ENCODE measurements at regions not wholly inside any gene's neighbourhood (a gene's known extent, or its start where the extent isn't known, plus 50 kb on each side); places are given as distances from the start of the nearest gene placed in this dataset.
"Not testable (repeated sequence)": the region's sequence is repeated elsewhere in the genome, so short reads cannot be mapped to it uniquely, and the experiment has no call there.

DNA sequence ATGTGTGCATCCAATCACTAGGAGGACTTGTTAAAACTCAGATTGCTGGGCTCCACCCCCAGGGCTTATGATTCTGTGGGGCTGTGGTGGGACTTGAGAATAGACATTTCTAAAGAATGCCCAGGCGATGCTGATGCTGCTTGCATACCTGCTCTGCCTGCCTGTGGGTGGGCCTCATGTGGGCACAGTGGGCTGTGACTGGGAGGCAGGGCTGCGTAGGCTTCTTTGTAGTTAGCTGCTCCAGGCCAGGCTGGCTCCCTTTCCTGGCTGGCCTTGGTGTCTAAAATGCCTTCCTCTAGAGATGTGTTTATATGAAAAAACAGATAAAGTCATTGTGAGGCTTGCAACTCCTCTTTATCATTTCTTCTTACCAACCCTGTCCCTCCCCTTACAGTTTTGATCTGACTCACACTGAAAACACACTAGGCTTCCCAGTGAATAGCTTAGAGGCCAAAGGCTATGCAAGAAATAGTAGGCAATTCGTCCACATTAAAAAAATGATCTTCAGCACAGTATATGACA, 495.5 kb upstream of the MAP3K7 start:
- no peak for FAIRE-seq

DNA sequence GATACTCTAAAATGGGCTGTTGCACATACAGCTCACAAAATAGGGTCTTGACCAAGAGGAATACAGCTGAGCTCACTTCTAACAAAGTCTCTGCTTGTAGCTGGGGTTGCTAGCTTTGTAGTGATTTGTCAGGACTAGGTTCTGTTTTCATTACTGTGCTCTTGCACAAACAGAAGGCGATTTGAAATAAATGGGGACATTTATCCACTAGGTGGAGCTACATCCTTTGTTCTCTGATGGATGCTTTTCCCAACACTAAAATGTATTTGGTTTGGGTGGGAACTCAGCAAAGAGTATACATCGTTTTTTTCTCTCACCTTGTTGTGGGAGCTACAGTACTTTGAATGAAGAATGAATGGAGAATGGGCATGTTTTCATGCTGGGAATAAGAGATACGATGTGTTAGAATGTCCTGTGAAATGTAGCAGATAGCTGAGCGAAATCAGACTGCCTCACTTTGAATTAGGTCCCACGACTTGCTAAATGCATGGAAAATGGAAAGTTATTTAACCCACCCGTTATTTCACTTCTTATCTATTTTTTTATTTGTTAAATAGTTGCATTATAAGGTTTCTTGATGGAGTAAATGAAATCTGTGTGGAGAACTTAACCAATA, 494.7 kb upstream of the MAP3K7 start:
- peak; percentile 15 for FAIRE-seq

- FAIRE-seq = no peak
Measured at GRCh38 chr6:91080871-91081270, 494.0 kb upstream of the MAP3K7 start.

DNA sequence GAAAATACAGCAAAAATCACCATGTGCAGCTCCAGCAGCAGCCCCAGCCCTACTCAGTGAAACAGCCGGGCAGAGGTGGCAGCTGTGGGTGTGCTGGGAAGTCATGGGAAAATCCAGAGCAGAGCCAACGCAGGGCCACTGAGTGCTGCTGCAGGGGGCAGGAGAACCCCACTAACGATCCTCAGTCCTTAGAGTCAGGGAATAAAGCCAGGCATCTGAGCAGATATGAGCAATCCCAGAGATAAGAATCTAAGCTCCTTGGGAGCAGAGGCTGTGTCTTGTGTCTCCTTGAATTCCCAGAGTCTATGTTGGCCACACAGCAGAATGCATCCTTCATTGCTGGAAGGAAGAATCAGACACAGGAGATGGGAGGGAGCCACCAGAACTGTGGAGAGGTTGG, 493.1 kb upstream of the MAP3K7 start:
- FAIRE-seq = no peak

- FAIRE-seq = no peak
Measured at GRCh38 chr6:91075244-91075976, 488.5 kb upstream of the MAP3K7 start.

- FAIRE-seq = no peak
Measured at GRCh38 chr6:91063362-91063761, 476.5 kb upstream of the MAP3K7 start.

GRCh38 chr6:91057689-91058088, 470.8 kb upstream of the MAP3K7 start:
- FAIRE-seq = no peak

DNA sequence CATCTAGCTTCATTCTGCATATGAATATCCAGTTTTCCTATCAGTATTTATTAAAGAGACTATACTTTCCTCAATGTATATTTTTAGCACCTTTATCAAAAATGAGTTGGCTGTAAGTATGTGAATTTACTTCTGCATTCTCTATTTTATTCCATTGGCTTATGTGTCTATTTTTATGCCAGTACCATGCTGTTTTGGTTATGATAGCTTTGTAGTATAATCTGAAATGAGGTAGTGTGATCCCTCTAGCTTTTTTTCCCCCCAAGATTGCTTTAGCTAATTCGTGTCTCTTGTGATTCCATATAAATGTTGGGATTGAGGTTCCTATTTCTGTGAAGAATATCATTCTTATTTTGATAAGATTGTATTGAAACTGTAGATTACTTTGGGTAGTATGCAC, 469.1 kb upstream of the MAP3K7 start:
- FAIRE-seq = no peak

DNA sequence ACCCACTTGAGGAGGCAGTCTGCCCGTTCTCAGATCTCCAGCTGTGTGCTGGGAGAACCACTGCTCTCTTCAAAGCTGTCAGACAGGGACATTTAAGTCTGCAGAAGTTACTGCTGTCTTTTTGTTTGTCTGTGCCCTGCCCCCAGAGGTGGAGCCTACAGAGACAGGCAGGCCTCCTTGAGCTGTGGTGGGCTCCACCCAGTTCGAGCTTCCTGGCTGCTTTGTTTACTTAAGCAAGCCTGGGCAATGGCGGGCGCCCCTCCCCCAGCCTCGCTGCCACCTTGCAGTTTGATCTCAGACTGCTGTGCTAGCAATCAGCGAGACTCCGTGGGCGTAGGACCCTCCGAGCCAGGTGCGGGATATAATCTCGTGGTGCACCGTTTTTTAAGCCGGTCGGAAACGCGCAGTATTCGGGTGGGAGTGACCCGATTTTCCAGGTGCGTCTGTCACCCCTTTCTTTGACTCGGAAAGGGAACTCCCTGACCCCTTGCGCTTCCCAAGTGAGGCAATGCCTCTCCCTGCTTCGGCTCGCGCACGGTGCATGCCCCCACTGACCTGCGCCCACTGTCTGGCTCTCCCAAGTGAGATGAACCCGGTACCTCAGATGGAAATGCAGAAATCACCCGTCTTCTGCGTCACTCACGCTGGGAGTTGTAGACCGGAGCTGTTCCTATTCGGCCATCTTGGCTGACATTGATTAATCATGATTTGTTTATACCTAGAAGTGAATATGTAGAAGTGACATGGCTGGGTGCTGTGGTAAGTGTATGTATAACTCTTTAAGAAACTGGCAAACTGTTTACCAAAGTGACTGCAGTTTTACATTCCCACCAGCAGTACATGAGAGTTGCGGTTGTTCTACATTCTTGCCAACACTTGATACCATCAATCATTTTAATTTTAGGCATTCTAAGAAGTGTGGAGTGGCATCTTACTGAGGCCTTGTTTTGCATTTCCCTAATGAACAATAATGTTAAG, 465.9 kb upstream of the MAP3K7 start:
- not testable (repeated sequence) for FAIRE-seq

GRCh38 chr6:91045161-91045560, 458.3 kb upstream of the MAP3K7 start:
- FAIRE-seq = no peak

DNA sequence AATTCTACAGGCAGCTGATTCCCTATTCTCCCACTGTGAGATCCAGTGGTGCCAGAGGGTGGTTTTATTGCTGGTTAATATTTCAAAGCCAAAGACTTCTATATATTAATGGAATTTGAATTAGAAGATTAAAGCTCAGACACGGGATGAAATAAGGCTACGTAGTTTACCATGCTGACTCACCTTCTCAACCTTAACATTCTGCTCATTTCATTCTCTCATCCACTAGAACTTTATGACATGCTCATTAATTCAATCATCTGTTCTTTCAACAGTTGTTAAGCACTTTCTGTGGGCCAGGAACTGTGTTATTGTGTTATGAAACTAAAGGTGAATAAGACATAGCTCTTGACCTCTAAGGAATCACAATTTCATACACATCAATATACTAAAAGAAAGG, 456.9 kb upstream of the MAP3K7 start:
- no peak for FAIRE-seq

DNA sequence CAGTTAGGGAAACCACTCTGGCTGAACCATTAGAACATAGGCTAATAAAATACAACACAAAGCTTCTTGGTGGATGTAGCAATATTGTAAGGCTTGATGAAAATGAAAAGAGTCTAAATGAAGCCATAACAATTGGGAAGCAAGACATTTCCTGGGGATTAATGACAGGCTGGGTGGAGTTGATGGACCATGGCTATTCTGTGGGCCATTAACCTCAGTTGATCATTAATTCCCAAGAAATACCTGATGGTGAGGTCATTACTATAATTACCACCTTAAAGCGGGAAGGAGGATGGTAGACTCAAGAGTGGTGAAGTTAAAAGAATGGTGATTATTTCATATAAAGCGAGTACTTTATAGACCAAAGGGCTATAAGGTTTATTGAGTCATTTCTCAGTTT, 455.8 kb upstream of the MAP3K7 start:
- FAIRE-seq = no peak

GRCh38 chr6:91033964-91034363, 447.1 kb upstream of the MAP3K7 start:
- FAIRE-seq = no peak

DNA sequence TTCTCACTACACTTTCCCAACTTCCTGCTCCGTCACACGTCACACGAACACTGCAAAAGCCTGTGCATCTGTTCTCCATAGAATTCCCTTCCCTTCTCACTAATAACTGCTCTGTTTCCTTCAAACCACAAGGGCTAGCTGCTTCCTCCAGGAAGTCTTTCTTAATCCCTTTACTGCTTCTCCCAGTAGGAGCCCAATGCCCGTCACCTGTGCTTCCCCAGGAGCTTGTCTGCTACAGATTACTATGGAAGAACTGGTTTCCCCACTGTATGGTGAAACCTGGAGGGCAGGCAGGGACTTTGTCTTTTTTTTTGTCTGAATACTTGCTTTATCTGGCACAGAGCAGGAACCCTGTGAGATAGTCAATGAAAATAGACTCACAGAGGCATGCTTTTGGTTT, 444.7 kb upstream of the MAP3K7 start:
- FAIRE-seq = no peak

DNA sequence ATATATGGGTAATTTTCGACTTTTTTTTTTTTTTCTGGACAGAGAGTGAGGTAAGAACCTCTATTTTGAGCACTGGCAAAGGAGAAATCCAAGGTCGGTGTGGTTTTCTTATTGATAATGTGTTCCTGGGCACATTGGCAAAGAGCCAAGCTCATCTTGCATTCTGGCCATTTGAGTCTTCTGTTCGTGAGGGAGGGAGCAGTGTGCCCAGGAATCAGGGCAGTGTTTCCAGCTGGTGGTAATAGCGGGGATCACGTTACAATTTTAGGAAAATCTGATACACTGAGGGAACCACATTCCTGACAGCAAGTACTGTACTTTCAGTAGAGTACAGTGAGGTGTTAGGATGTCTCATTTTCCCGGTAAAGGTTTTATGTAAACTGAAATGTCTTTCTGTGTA, 442.3 kb upstream of the MAP3K7 start:
- no peak for FAIRE-seq

DNA sequence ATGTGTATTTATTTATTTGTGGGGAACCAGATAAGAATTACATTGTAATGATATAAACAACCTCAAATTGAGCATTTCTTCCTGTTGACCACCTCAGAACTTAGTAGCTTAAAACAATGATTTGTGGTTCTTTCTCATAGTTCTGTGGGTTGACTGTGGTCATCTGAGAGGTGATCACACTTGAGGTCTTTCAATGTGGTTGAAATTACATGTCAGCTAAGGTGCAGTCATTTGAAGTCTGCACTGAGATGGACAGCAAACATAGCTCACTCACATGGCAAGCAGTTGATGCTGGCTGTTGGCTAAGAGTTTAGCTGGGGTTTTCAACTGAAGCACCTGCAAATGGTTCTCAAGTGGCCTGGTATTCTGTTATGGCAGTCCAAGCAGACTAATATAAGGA, 436.7 kb upstream of the MAP3K7 start:
- FAIRE-seq = no peak

GRCh38 chr6:91020744-91021143, 433.9 kb upstream of the MAP3K7 start:
- FAIRE-seq = no peak

DNA sequence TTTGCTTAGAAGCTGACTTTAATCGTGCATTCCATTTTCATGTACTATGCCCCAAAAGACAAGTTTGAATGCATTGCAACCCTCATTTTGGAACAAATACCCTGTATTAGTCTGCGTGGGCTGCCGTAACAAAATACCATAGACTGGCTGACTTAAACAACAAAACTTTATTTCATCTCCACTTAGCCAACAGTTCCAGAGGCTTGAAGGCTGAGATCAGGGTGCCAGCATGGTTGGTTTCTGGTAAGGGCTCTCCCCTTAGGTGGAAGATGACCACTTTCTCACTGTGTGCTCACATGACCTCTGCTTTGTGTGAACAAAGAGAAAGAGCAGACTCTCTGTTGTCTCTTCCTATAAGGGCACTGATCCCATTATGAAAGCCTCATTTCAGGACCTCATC, 431.7 kb upstream of the MAP3K7 start:
- FAIRE-seq = no peak

- FAIRE-seq = no peak
Measured at GRCh38 chr6:91013511-91013910, 426.6 kb upstream of the MAP3K7 start.

DNA sequence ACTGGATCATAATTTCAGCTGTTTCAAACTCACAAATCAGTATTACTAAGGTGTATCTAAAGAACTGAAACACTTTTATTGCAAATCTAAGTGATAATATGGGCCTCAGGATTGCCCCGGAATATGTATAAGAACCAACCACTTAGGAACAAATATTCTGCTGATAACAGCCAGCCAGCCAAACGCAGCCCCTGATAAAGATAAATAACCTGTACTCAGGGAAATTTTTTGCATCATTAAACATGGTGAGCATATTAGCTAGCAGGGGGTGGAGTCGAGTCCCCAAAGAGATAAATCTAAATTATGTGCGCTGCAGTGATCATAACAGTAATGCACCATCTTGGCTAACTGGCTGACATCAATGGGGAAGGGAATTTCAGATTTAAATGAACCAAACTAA, 410.2 kb upstream of the MAP3K7 start:
- FAIRE-seq = no peak

- no peak for FAIRE-seq
Measured at GRCh38 chr6:90993770-90994169, 406.9 kb upstream of the MAP3K7 start.

- FAIRE-seq = no peak
Measured at GRCh38 chr6:90989763-90990162, 402.9 kb upstream of the MAP3K7 start.

DNA sequence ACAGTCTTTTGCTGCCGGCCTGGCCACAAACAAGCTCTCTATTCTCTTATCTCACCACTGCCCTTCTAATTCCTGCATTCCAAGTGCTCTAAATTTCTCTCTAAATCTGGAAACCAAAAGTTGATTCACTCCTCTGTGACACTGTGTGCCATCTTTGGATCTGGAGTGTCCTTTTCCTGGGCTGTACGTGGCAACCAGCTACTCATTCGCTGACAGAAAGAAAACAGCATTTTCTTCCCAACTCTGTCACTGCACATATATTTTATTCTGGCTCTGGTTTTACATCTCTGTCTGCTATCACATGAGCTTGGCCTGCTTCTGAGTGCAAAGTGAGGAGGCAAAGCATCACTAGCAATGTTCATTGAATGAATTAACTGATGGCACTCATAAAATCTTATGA, 397.2 kb upstream of the MAP3K7 start:
- FAIRE-seq = no peak

DNA sequence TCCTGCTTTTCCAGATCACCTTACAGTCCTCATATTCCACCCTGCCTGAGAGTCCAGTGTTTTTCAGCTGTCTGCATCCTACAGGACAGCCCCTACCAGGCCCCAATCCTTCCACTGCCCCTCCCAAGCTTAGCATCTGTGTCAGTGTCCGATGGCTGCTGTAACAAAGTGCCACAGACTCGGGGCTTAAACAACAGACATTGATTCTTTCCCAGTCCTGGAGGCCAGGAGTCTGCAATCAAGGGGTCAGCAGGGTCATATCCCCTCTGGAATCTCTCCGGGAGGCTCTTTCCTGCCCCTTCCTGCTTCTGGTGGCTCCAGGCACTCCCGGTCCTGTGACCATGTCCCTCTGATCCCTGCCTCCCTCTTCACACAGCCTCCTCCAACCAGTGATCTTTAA, 396.6 kb upstream of the MAP3K7 start:
- FAIRE-seq = no peak

Data from TTC549 (cell line).